H1 (cell line): ENCODE measurements at regions not wholly inside any gene's neighbourhood (a gene's known extent, or its start where the extent isn't known, plus 50 kb on each side); places are given as distances from the start of the nearest gene placed in this dataset.

ENCODE experiments used
- CTCF ChIA-PET: fragments of 300-600 bp; sonication (Branson Sonifier 250); formaldehyde crosslinking; loops from one replicate; lab custom pipeline; 2021; ENCODE audit not compliant: partially characterized antibody; lab: Charles Lee
- POLR2A ChIA-PET: fragments of 300-600 bp; sonication (Branson Sonifier 250); formaldehyde crosslinking; loops from one replicate; lab custom pipeline; 2021; ENCODE audit warnings: inconsistent platforms; ENCODE audit not compliant: partially characterized antibody; lab: Charles Lee
- DNase-seq, 2 experiments: peaks; one replicate each; pipeline versions ENCODE4 v3.0.0 to v3.0.0-alpha.2; 2010 to 2022; ENCODE audit warnings: low spot score in 2 of 2, low read depth in 1 of 2, mixed read lengths in 1 of 2
- FAIRE-seq: peaks from 2 replicates; lab custom pipeline; 2011; peaks lifted over from hg19 to GRCh38; lab: Jason Lieb, UNC
- H2AFZ ChIP-seq: 2 replicates; pipeline ENCODE4 v1.8.1; 2012; ENCODE audit warnings: low read length, inconsistent platforms
- H2AK5ac ChIP-seq: 2 replicates; pipeline ENCODE4 v1.6.1; 2013; ENCODE audit warnings: low read depth, low read length
- H2BK120ac ChIP-seq: replicated peaks from 2 replicates; pipeline ENCODE3; 2013; ENCODE audit warnings: low read depth, low read length, inconsistent platforms
- H2BK12ac ChIP-seq: 2 replicates; pipeline ENCODE4 v1.6.1; 2013; ENCODE audit warnings: low read depth, low read length
- H2BK15ac ChIP-seq: 2 replicates; pipeline ENCODE4 v1.6.1; 2013; ENCODE audit warnings: low read length
- H2BK20ac ChIP-seq: 2 replicates; pipeline ENCODE4 v1.6.1; 2013; ENCODE audit warnings: low read length
- H2BK5ac ChIP-seq: 2 replicates; pipeline ENCODE4 v1.6.1; 2013; ENCODE audit warnings: low read depth, low read length
- H3K14ac ChIP-seq: 2 replicates; pipeline ENCODE4 v1.6.1; 2013; ENCODE audit warnings: inconsistent platforms; ENCODE audit not compliant: insufficient read length
- H3K18ac ChIP-seq: 2 replicates; pipeline ENCODE4 v1.6.1; 2013; ENCODE audit warnings: low read length; ENCODE audit errors: extremely low read depth
- H3K23ac ChIP-seq: 2 replicates; pipeline ENCODE4 v1.6.1; 2013; ENCODE audit warnings: inconsistent platforms; ENCODE audit not compliant: insufficient read length
- H3K23me2 ChIP-seq: 2 replicates; pipeline ENCODE4 v1.6.1; 2013; ENCODE audit warnings: low read depth, low read length
- H3K27ac ChIP-seq: 2 replicates; pipeline ENCODE4 v1.6.1; 2011; ENCODE audit warnings: low read depth, low read length, inconsistent platforms
- H3K27me3 ChIP-seq, 4 experiments: replicated peaks in 1 of 4; 1 replicate in 1 of 4; 2 replicates in 3 of 4; pipeline versions ENCODE4 v1.6.1 to v1.8.1; 2011 to 2013; ENCODE audit warnings: low read length in 3 of 4, mild to moderate bottlenecking in 3 of 4, inconsistent platforms in 2 of 4, mixed read lengths in 2 of 4, moderate library complexity in 1 of 4; ENCODE audit not compliant: control insufficient read depth in 3 of 4, insufficient read depth in 3 of 4; ENCODE audit errors: extremely low read depth in 1 of 4
- H3K36me3 ChIP-seq, 4 experiments: 2 replicates each; pipeline versions ENCODE4 v1.6.1 to v1.8.1; 2011 to 2013; ENCODE audit warnings: mild to moderate bottlenecking in 4 of 4, low read length in 3 of 4, moderate library complexity in 2 of 4, control low read depth in 1 of 4, inconsistent platforms in 1 of 4; ENCODE audit not compliant: insufficient read depth in 4 of 4, control insufficient read depth in 2 of 4
- H3K4ac ChIP-seq: replicated peaks from 2 replicates; pipeline ENCODE3; 2013; ENCODE audit warnings: low read length, low read depth, mixed read lengths, inconsistent platforms; ENCODE audit not compliant: insufficient read length
- H3K4me1 ChIP-seq, 4 experiments: replicated peaks in 1 of 4; 1 replicate in 1 of 4; 2 replicates in 3 of 4; pipeline versions ENCODE4 v1.6.1 to v1.8.1; 2011 to 2013; ENCODE audit warnings: low read length in 3 of 4, inconsistent platforms in 2 of 4, mixed read lengths in 1 of 4; ENCODE audit not compliant: insufficient read depth in 4 of 4, control insufficient read depth in 3 of 4
- H3K4me2 ChIP-seq, 2 experiments: 2 replicates each; pipeline versions ENCODE4 v1.6.1 to v1.8.1; 2011 to 2013; ENCODE audit warnings: low read depth in 2 of 2, low read length in 2 of 2, control low read depth in 1 of 2, inconsistent platforms in 1 of 2, mild to moderate bottlenecking in 1 of 2; ENCODE audit not compliant: insufficient read depth in 1 of 2
- H3K4me3 ChIP-seq, 4 experiments: fragments of 200-600, 300-600 bp in 1 of 4; sonication (generic), shearing (Covaris generic), sonication (Bioruptor Twin) in 1 of 4; 2 replicates each; pipeline versions ENCODE4 v1.5.1 to v1.8.1; 2011 to 2016; ENCODE audit warnings: low read length in 4 of 4, low read depth in 3 of 4, control low read depth in 2 of 4, inconsistent platforms in 2 of 4, mild to moderate bottlenecking in 2 of 4, mixed read lengths in 1 of 4, moderate library complexity in 1 of 4; ENCODE audit not compliant: insufficient read depth in 2 of 4; ENCODE audit errors: extremely low read depth in 1 of 4
- H3K56ac ChIP-seq: replicated peaks from 2 replicates; pipeline ENCODE3; 2013; ENCODE audit warnings: low read depth, mild to moderate bottlenecking, mixed read lengths, low read length, inconsistent platforms; ENCODE audit not compliant: insufficient read length
- H3K79me1 ChIP-seq: 2 replicates; pipeline ENCODE4 v1.6.1; 2013; ENCODE audit warnings: low read depth, low read length, control low read depth
- H3K79me2 ChIP-seq, 2 experiments: 2 replicates each; pipeline versions ENCODE4 v1.6.1 to v1.8.1; 2012 to 2013; ENCODE audit warnings: low read length in 2 of 2, mild to moderate bottlenecking in 2 of 2, inconsistent platforms in 1 of 2; ENCODE audit not compliant: insufficient read depth in 2 of 2, control insufficient read depth in 1 of 2
- H3K9ac ChIP-seq, 4 experiments: replicated peaks in 1 of 4; 1 replicate in 1 of 4; 2 replicates in 3 of 4; pipeline versions ENCODE4 v1.6.1 to v1.8.1; 2011 to 2013; ENCODE audit warnings: low read depth in 3 of 4, low read length in 3 of 4, control low read depth in 2 of 4, mild to moderate bottlenecking in 2 of 4, moderate library complexity in 2 of 4, inconsistent platforms in 1 of 4; ENCODE audit errors: extremely low read depth in 1 of 4
- H3K9me3 ChIP-seq, 2 experiments: 2 replicates each; pipeline versions ENCODE4 v1.6.1 to v1.8.1; 2012 to 2013; ENCODE audit warnings: mild to moderate bottlenecking in 2 of 2, moderate library complexity in 2 of 2, control low read depth in 1 of 2, inconsistent platforms in 1 of 2, low read depth in 1 of 2, low read length in 1 of 2, mixed read lengths in 1 of 2; ENCODE audit not compliant: insufficient read depth in 2 of 2
- H4K20me1 ChIP-seq, 2 experiments: replicated peaks in 1 of 2; 2 replicates each; pipeline versions ENCODE3 to v1.8.1; 2011 to 2013; ENCODE audit warnings: inconsistent platforms in 2 of 2, low read length in 2 of 2, mild to moderate bottlenecking in 1 of 2; ENCODE audit not compliant: insufficient read depth in 2 of 2, control insufficient read depth in 1 of 2
- H4K5ac ChIP-seq: 2 replicates; pipeline ENCODE4 v1.6.1; 2013; ENCODE audit warnings: low read length, low read depth, mixed read lengths, inconsistent platforms; ENCODE audit not compliant: insufficient read length
- H4K8ac ChIP-seq: 2 replicates; pipeline ENCODE4 v1.8.0; 2013; ENCODE audit warnings: mild to moderate bottlenecking, moderate library complexity, low read length, inconsistent platforms; ENCODE audit not compliant: insufficient read depth; ENCODE audit errors: extremely low read depth
- H4K91ac ChIP-seq: replicated peaks from 2 replicates; pipeline ENCODE3; 2013; ENCODE audit warnings: low read length, mixed read lengths, inconsistent platforms; ENCODE audit not compliant: insufficient read length
- RBBP5 ChIP-seq: IDR thresholded peaks from 2 replicates; pipeline ENCODE4 v1.7.1; 2012; ENCODE audit warnings: low read depth, mild to moderate bottlenecking, inconsistent platforms, low read length, moderate library complexity, borderline replicate concordance
- WGBS, 2 experiments: shearing (Covaris generic) in 1 of 2; methylation state at CpG; one replicate each; pipeline versions ENCODE4 v1.1.6 to v1.1.7; 2013 to 2015; ENCODE audit warnings: low lambda C conversion rate in 2 of 2, mixed read lengths in 2 of 2, inconsistent platforms in 1 of 2, low coverage in 1 of 2, missing lambda C conversion rate in 1 of 2; ENCODE audit not compliant: insufficient replicate concordance in 2 of 2, insufficient coverage in 1 of 2, insufficient read length in 1 of 2; ENCODE audit errors: extremely low coverage in 1 of 2, missing lambda C conversion rate in 1 of 2; 5-methylcytosine and 5-hydroxymethylcytosine counted together

GRCh38 chr5:138635265-138635664 is 60.1 kb upstream of the HSPA9 start:
- no peak overlapping the region for H2BK12ac ChIP-seq
- no peak overlapping the region for H2AK5ac ChIP-seq
- no peak overlapping the region for H4K5ac ChIP-seq
- CTCF ChIA-PET = interaction anchor here (0.6 to 17.1 kb wide), 7 partner anchors 15 to 154 kb away, joined by 3 to 192 read pairs (median 9); no protein-coding TSS in a partner anchor
- no peak overlapping the region for H2BK15ac ChIP-seq
- H4K20me1 ChIP-seq = no peaks in the 10 kb centered on the region
- H3K27ac ChIP-seq = no peak overlapping the region
- no peak overlapping the region for H4K8ac ChIP-seq
- H3K4me3 ChIP-seq = no peak overlapping the region
- no peak overlapping the region for H2BK20ac ChIP-seq
- DNase-seq (no peak), FAIRE-seq (no peak)
- H2BK120ac ChIP-seq = no peak overlapping the region
- H3K23me2 ChIP-seq = no peaks in the 10 kb centered on the region
- no peak overlapping the region for H3K9ac ChIP-seq
- H3K36me3 ChIP-seq = no peaks in the 10 kb centered on the region
- H4K91ac ChIP-seq = no peak overlapping the region
- no peak overlapping the region for H3K23ac ChIP-seq
- H3K27me3 ChIP-seq = no peaks in the 10 kb centered on the region
- 78% methylated on average over 3 of the region's 3 CpGs; no CpG with 5 or more reads in 1 of the 2 experiments for WGBS, 2 experiments
- 0 out of 2 replicates have a peak overlapping the region, but pooled peaks have one; percentile 50 for H2AFZ ChIP-seq
- H3K4me1 ChIP-seq = peaks cover 0 to 2% (median 0%) of the 10 kb centered on the region in 4 experiments; a peak in 1 of 7 replicates
- no peak overlapping the region for H3K18ac ChIP-seq
- POLR2A ChIA-PET = no interaction called here
- H3K4ac ChIP-seq = no peak overlapping the region
- no peak overlapping the region for H3K56ac ChIP-seq
- H3K14ac ChIP-seq = no peak overlapping the region
- no peaks in the 10 kb centered on the region for H3K79me1 ChIP-seq
- no peak overlapping the region for H3K4me2 ChIP-seq
- no peak overlapping the region for H2BK5ac ChIP-seq
- no peaks in the 10 kb centered on the region for H3K9me3 ChIP-seq
- no peaks in the 10 kb centered on the region for H3K79me2 ChIP-seq
- no peak for TF ChIP-seq RBBP5
